HUDEP-2 (cell line): ENCODE measurements at regions not wholly inside any gene's neighbourhood (a gene's known extent, or its start where the extent isn't known, plus 50 kb on each side); places are given as distances from the start of the nearest gene placed in this dataset.

Experiments used
- DNase-seq, 76 experiments: peaks; one replicate each; lab custom pipeline; 2025; ENCODE audit not compliant: unreplicated experiment in 76 of 76; lab: John Stamatoyannopoulos, UW

- DNase-seq, result no peak
Measured at GRCh38 chr2:30046396-30046795, 100.4 kb upstream of the YPEL5 start.

GRCh38 chr2:30046979-30047378, 99.8 kb upstream of the YPEL5 start:
- no peak for DNase-seq

GRCh38 chr2:30048636-30049175, 98.1 kb upstream of the YPEL5 start:
- no peak for DNase-seq

DNA sequence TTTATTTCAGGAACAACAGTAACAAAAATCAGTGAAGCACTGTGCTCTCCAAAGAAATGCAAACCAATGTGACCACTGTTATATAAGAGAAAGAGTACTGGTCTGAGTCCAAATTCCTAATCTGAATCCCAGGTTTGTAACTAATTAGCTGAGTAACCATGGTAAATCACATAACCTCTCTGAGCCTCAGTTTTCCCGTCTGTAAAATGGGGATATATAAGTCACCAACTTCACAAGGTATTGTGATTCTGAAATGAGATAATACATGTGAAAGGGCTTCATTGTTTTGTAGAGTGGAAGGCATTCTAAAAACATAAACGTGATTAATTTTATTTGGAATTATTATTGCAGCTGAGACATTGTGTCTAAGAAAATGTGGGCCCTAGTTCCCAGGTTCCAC, 91.3 kb upstream of the YPEL5 start:
- no peak for DNase-seq

- no peak for DNase-seq
Measured at GRCh38 chr2:30060562-30060961, 86.2 kb upstream of the YPEL5 start.

DNA sequence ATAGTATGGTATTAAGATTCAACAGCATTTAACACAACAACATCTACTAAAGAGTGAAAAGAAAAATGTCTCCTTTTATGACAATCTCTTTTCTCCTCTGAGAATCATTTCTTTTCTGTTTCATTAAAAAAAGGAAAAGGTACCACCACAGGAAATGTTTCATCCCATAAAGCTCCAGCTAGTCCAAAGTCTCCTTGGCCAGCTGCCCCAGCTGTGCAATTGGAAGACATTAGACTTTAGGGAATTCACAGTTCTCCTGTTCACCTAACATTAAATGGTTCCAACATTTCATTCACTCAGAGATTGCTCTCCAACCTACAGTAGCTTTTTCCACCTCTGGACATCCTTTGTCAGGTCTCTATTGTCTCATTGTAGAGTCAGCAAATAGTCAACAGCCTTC, 78.7 kb upstream of the YPEL5 start:
- DNase-seq, result no peak

GRCh38 chr2:30072250-30072842, 74.5 kb upstream of the YPEL5 start:
- peak in 61 of 76 experiments; percentile 2 to 78 (median 34) for DNase-seq

DNA sequence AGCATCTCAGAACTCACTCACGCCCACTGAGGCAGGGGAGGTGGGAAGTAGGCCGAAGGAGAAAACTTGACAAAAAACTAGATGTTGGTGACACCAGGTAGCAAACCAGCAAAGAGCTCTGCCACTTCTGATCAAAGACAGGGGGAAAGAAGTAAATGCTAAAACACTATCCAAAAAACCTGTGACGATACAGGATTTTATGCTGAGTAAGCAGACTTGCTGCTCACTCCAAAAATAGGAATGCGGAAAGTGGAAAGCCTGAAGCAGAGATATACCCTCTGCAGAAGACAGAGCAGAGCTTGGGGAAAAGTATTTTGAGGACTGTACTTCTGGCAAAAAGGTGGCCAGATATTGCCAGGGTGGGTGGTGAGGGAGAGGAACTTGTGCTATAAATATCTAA, 73.3 kb upstream of the YPEL5 start:
- DNase-seq, result no peak

- DNase-seq, result peak in 1 of 76 experiments; percentile 3
Measured at GRCh38 chr2:30074023-30074422, 72.8 kb upstream of the YPEL5 start.

GRCh38 chr2:30078521-30078920, 68.3 kb upstream of the YPEL5 start:
- DNase-seq, result no peak

DNA sequence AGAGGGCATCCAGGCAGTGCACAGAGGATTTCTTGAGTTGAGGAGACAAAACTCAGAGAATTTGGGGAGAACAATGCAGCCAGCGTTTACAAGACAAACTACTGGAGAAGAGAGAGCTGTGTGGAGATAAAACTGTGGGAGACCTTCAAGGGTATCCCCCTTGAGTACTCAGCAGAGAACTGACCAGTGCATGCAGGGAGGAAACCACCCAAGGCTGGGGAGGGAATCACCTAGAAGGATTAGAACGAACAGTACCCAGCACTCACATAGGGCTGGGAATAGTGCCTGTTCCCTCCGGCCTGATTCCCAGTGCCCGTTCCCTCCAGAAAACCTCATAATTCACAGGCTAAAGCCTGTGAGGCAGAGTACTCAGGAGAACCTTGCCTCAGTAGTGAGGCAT, 61.9 kb upstream of the YPEL5 start:
- no peak for DNase-seq

DNA sequence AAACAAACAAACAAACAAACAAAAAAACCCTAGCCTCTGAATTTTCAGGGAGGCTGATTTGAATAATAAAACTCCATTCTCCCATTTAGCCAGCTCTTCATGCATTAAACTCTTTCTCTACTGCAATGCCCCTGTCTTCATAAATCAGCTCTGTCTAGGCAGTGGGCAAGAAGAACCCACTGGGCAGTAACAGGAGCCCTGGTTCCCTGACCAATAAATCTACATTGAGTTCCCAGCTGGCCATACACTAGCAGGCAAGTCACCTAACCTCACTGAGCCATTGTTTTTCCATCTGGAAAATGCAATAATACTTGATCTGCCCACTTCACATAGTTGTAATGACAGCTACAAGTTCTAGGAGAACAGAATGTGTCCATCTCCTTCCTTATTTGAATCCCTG, 57.6 kb upstream of the YPEL5 start:
- DNase-seq, result no peak

DNA sequence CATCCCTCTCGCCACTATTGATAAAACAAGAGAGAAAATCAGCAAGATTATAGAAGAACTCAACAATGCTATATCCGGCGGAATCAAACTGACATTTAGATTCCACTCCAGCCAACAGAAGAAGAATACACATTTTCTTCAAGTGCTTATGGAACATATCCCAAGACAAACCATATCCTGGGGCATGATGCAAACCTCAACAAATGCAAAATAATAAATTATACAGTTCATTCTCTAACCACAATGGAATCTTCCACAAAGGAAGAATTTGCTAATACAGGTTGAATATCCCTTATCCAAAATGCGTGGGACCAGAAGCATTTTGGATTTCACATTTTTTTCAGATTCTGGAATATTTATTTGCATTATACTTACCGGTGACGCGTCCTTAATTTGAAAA, 51.4 kb upstream of the YPEL5 start:
- no peak for DNase-seq

- no peak for DNase-seq
Measured at GRCh38 chr2:30096451-30096850, 50.4 kb upstream of the YPEL5 start.
